Spleen (tissue), 11 donors: ENCODE measurements at regions not wholly inside any gene's neighbourhood (a gene's known extent, or its start where the extent isn't known, plus 50 kb on each side); places are given as distances from the start of the nearest gene placed in this dataset.

Experiments
- DNase-seq: peaks from one replicate; pipeline ENCODE4 v3.0.0-alpha.2; 2020
- H3K27ac ChIP-seq, 8 donors: fragments of 200-600 bp; sonication (generic) in 7 of 8; 1 replicate in 4 of 8; 2 replicates in 4 of 8; pipeline versions ENCODE4 v1.5.0 to v1.8.0; 2016 to 2021; ENCODE audit warnings: inconsistent platforms in 4 of 8, mild to moderate bottlenecking in 4 of 8, moderate library complexity in 1 of 8
- H3K27me3 ChIP-seq, 7 donors: fragments of 200-600 bp; sonication (generic) in 6 of 7; replicated peaks in 1 of 7; 1 replicate in 4 of 7; 2 replicates in 3 of 7; pipeline versions ENCODE4 v1.5.0 to v1.8.0; 2016 to 2021; ENCODE audit warnings: inconsistent platforms in 3 of 7, mild to moderate bottlenecking in 1 of 7
- H3K36me3 ChIP-seq, 6 donors: fragments of 200-600 bp; sonication (generic) in 5 of 6; 1 replicate in 4 of 6; 2 replicates in 2 of 6; pipeline versions ENCODE4 v1.5.0 to v1.8.0; 2016 to 2021; ENCODE audit warnings: inconsistent platforms in 2 of 6
- H3K4me1 ChIP-seq, 6 donors: fragments of 200-600 bp; sonication (generic) in 5 of 6; 1 replicate in 3 of 6; 2 replicates in 3 of 6; pipeline versions ENCODE4 v1.5.0 to v1.8.0; 2016 to 2021; ENCODE audit warnings: inconsistent platforms in 3 of 6
- H3K4me3 ChIP-seq, 8 donors: fragments of 200-600 bp; sonication (generic) in 7 of 8; 1 replicate in 4 of 8; 2 replicates in 4 of 8; pipeline versions ENCODE4 v1.5.0 to v1.8.0; 2016 to 2021; ENCODE audit warnings: inconsistent platforms in 4 of 8, mild to moderate bottlenecking in 4 of 8, moderate library complexity in 2 of 8
- H3K9me3 ChIP-seq, 8 donors: fragments of 200-600 bp; sonication (generic) in 7 of 8; 1 replicate in 4 of 8; 2 replicates in 4 of 8; pipeline versions ENCODE4 v1.5.0 to v1.8.0; 2016 to 2021; ENCODE audit warnings: inconsistent platforms in 4 of 8
- POLR2A ChIP-seq, 3 donors: fragments of 450-650 bp; IDR thresholded peaks; one replicate each; pipeline ENCODE4 v1.5.1; 2017; ENCODE audit warnings: antibody characterized with exemption in 3 of 3, mild to moderate bottlenecking in 1 of 3
- POLR2AphosphoS5 ChIP-seq, 3 donors: sonication (generic); formaldehyde crosslinking; IDR thresholded peaks; one replicate each; pipeline ENCODE4 v1.5.1; 2017; ENCODE audit warnings: antibody characterized with exemption in 3 of 3
- WGBS, 5 donors: extraction: QIAGEN DNeasy Blood & Tissue Kit in 3 of 5; methylation state at CpG; one replicate each; pipeline versions ENCODE4 v1.1.5 to v1.1.7; 2013 to 2018; 5-methylcytosine and 5-hydroxymethylcytosine counted together
- intact Hi-C: fragments of 100-400 bp; cut with DNase I; formaldehyde crosslinking; loops from one replicate; pipeline ENCODE4 v1.15.0; 2023; ENCODE audit warnings: low total_unique reads
- TF ChIP-seq, protein P1 (sequence below), 11 experiments: fragments of 200-600 bp in 7 of 11; fragments of 450-650 bp in 4 of 11; sonication (generic) in 4 of 11; IDR thresholded peaks in 8 of 11; conservative IDR thresholded peaks in 3 of 11; 1 replicate in 7 of 11; 2 replicates in 4 of 11; pipeline versions ENCODE4 v1.4.0 to v1.8.0; 2016 to 2021; ENCODE audit warnings: antibody characterized with exemption in 11 of 11, inconsistent platforms in 4 of 11, mild to moderate bottlenecking in 1 of 11
- donor health status: healthy with polysubstance abuse.
- donor health status: DM: no; HTN: no; CAD: no; lungs with moderate emphysema.
- donor health status: DM: no; HTN: no; CAD: no.
- donor health status: Bipolar disorder and iron deficiency.
- donor health status: healthy.
- donor health status: DM: no; HTN: no; CAD: no.
- donor health status: DM: yes; HTN: yes; CAD: no.

DNA sequence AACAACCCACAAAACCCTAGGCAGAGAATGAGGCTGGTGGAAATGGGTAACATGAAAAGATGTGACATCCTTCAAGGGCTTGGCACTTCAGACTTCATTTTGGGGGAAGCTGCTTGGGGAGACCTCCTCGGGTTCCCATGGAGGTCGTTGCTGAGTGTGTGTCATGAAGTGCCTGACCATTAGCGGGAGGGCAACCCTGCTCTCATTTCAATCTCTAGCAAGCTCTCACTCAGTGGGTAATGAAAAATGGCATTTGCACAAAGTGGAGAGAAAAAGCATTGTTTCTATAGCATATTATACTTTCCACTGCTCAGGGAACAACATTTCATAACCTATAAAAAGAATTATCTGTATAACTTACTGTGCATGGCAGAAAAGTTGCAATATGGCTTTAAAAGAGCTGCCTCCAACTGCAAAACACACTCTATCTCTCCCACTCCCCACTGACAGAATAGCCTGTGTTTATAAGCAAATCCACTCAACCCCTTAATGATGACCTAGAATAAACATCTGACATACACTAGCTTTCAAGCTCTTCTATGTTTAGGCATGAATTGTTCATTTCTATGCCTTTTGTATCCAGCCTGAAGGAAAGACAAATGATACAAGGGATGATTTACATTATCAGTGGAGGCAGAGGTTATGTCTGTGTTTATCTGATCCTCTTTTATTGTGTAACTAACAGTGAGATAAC is 357.2 kb downstream of the ZSWIM6 start:
- 73 to 89% (median 80%) methylated on average over 3 of the region's 3 CpGs for WGBS, 5 donors
- DNase-seq: no peak

DNA sequence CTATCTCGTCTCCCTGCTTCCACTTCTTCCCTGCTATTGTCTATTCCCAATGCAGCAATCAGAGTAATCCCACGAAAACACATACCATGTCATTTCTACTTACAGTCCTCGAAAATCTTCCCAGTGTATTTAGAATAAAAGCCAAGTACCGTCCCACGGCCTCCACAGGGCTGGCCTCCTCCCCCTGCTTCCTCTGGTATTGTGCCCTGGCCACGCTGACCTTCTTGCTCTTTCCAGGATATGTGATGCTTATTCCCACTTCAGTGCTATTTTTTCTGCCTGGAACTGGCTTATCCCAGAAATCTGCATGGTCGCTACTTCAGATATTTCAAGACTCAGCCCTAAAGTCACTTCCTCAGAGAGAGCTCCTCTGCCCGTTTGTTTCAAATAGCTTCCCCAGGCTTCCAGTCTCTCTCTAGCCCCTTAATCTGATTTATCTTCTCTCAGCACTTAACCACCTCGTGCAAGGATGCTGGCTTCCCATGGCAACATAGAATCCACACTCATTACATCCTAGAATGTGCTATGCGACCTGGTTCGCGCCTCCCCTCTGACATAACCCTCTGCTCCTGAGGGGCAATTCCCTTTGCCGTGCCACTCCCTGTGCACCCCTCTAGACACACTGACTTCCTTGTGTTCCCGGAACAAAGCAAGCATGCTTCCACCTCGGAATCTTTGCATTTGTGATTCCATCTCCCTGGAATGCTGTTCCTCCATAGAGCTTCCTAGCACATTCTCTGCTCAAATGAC is 365.9 kb downstream of the ZSWIM6 start:
- intact Hi-C loops: no loop called here
- peaks cover 0 to 10% (median 0%) of the 10 kb centered on the region in 7 donors for H3K27me3 ChIP-seq
- no peaks in the 10 kb centered on the region for H3K36me3 ChIP-seq
- peaks cover 0 to 7% (median 2%) of the 10 kb centered on the region in 8 donors for H3K9me3 ChIP-seq
- peaks cover 0 to 13% (median 8%) of the 10 kb centered on the region in 6 donors for H3K4me1 ChIP-seq
- DNase-seq: no peak
- WGBS, 5 donors: 51 to 69% (median 61%) methylated on average over 15 of the region's 15 CpGs
- H3K27ac ChIP-seq: peak overlapping the region in 3 of 8 donors; percentile 11 to 29 (median 27)
- TF ChIP-seq POLR2A (IDR thresholded peaks at IDR 0.05) (no peak), POLR2AphosphoS5 (IDR thresholded peaks at IDR 0.05) (peak in 2 of 3 donors; percentile 35 to 36)
- TF ChIP-seq, protein P1, sequence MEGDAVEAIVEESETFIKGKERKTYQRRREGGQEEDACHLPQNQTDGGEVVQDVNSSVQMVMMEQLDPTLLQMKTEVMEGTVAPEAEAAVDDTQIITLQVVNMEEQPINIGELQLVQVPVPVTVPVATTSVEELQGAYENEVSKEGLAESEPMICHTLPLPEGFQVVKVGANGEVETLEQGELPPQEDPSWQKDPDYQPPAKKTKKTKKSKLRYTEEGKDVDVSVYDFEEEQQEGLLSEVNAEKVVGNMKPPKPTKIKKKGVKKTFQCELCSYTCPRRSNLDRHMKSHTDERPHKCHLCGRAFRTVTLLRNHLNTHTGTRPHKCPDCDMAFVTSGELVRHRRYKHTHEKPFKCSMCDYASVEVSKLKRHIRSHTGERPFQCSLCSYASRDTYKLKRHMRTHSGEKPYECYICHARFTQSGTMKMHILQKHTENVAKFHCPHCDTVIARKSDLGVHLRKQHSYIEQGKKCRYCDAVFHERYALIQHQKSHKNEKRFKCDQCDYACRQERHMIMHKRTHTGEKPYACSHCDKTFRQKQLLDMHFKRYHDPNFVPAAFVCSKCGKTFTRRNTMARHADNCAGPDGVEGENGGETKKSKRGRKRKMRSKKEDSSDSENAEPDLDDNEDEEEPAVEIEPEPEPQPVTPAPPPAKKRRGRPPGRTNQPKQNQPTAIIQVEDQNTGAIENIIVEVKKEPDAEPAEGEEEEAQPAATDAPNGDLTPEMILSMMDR (IDR thresholded peaks at IDR 0.05 in 8 of 11, conservative IDR thresholded peaks at IDR 0.05 in 3 of 11): no peak
- no peak overlapping the region for H3K4me3 ChIP-seq

More for the DNA sequence above, 357.2 kb downstream of the ZSWIM6 start:
- Histone ChIP-seq H3K9me3 (peaks cover 0 to 15% (median 10%) of the 10 kb centered on the region in 8 donors), H3K36me3 (no peaks in the 10 kb centered on the region), H3K27me3 (peaks cover 0 to 4% (median 0%) of the 10 kb centered on the region in 7 donors), H3K4me1 (no peaks in the 10 kb centered on the region), H3K27ac (no peak overlapping the region), H3K4me3 (no peak overlapping the region)
- TF ChIP-seq POLR2A (IDR thresholded peaks at IDR 0.05) (no peak), POLR2AphosphoS5 (IDR thresholded peaks at IDR 0.05) (no peak)
- TF ChIP-seq, protein P1 (IDR thresholded peaks at IDR 0.05 in 8 of 11, conservative IDR thresholded peaks at IDR 0.05 in 3 of 11): no peak
- intact Hi-C loops: no loop called here

DNA sequence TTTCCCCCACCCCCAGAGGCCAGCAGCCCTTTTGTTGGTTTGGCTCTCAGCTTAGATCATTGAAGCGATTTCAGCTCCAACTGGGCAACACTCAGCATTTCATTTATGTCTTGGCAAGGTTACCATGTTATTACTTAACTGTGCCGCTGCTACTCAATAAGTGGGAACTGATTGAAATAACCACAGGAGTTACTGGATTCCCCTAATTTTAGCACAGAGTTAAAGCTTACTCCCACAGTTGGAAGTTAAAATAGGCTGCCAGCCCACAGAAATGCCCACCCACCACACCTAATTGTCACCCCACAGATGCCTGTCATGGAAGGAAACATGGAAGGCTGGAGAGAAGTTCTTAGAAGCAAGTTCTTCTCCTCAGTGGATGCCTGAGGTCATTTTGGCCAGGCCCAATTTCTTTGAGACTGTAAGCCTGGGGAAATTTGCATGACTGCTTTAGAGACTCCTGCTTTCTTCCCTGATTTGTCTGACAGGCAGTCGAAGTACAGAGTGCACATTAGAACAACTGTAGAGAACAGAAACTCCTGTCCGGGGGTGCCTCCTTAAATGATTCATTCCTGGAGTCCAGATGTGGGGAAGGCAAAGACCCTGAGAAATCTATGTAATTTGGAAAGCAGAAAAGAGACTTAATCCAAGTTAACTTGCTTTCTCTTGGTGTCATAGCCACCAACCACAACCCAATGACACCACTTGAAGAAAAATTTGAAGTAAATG is 370.0 kb downstream of the ZSWIM6 start:
- intact Hi-C loops: no loop called here

More for the DNA sequence above, 370.0 kb downstream of the ZSWIM6 start:
- Histone ChIP-seq H3K4me3 (no peak overlapping the region), H3K9me3 (no peaks in the 10 kb centered on the region), H3K4me1 (peaks cover 0 to 18% (median 8%) of the 10 kb centered on the region in 6 donors), H3K36me3 (no peaks in the 10 kb centered on the region), H3K27ac (peak overlapping the region in 1 of 8 donors; percentile 10), H3K27me3 (peaks cover 0 to 10% (median 0%) of the 10 kb centered on the region in 7 donors)
- DNase-seq: no peak
- no peak for TF ChIP-seq POLR2AphosphoS5 (IDR thresholded peaks at IDR 0.05)
- no peak for TF ChIP-seq POLR2A (IDR thresholded peaks at IDR 0.05)
- TF ChIP-seq, protein P1 (IDR thresholded peaks at IDR 0.05 in 8 of 11, conservative IDR thresholded peaks at IDR 0.05 in 3 of 11): no peak
- WGBS, 5 donors: 67 to 77% (median 69%) methylated on average over 4 of the region's 4 CpGs
